DMS53 treated with DMSO at 0.1 percent for 48 hours (cell line): ENCODE measurements at regions not wholly inside any gene's neighbourhood (a gene's known extent, or its start where the extent isn't known, plus 50 kb on each side); places are given as distances from the start of the nearest gene placed in this dataset.
"Not testable (repeated sequence)": the region's sequence is repeated elsewhere in the genome, so short reads cannot be mapped to it uniquely, and the experiment has no call there.

ENCODE experiments used
- DNase-seq: peaks from one replicate; lab custom pipeline; 2025; ENCODE audit not compliant: unreplicated experiment; lab: John Stamatoyannopoulos, UW

DNA sequence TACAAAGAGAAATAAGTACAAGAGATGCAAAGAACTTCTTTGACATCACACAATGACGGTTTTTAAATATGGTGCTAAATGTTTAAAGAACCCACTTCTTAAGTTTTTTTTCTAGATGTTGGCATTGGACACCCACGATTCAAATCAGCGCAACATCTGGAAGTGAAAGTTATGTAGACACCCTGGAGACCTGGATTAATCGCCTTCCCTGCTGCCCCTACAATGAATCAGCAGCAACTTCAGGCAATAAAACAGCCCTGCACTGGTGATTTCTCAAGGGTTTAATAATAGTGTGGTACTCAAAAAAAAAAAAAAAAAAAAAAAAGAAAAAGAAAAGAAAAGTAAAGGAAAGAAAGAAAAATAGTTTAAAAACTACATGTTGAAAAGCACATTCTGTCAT lies 248.3 kb downstream of the NUF2 start:
- no peak for DNase-seq

DNA sequence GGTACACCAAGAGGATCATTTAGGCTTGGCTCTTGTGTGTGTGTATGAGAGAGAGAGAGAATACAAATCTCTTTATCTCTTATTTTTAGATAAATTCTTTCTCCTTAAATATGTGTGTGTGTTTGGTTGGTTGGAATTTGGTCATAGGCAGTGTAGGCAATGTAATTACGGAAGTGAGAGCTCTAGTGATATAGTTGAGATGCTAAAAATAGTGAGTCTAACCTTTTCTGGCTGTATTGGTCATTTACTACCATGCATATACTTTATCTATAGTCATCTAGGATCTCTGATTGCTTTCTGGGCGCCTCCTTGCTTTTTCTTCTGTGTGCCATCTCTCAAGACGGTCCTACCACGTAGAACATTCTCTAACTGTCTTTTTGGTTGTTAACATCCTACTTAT lies 250.2 kb downstream of the NUF2 start:
- no peak for DNase-seq

DNA sequence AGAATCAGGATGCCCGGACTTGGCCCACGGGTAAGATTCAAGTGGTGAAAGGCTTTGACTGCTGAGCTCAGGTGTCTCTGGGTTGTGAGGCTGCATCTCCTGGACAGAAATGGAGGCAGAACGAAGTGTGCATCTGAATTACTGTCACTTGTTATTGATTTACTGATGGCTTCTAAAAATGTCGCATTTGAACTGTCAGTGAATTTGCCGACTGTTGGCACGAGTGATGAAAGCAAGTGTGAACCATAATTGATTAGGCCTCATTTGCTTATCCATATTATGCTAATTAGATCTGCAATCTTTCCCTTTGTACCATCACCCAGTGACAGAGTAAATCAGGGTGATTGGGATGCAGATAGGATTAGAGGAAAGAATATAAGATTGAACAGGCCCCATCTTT lies 252.4 kb downstream of the NUF2 start:
- DNase-seq, result no peak

DNA sequence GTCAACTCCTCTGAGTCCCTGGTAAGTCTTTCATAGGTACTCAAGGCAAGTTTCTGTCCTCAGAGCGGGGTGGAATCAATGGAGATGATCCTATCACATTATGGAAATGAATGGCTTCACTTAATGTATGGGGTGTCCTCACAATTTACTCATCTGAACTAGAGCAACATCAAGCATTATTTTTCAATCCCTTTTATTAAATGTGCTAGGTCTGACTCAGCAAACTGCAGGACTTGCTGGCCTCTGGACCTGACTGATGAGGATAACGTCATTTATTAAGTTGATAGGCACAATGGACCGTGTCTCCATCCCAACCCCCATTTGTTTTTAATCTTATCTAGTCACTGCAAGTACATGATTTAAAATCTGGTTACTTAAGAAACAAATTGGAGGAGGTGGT lies 259.2 kb downstream of the NUF2 start:
- DNase-seq, result no peak

DNA sequence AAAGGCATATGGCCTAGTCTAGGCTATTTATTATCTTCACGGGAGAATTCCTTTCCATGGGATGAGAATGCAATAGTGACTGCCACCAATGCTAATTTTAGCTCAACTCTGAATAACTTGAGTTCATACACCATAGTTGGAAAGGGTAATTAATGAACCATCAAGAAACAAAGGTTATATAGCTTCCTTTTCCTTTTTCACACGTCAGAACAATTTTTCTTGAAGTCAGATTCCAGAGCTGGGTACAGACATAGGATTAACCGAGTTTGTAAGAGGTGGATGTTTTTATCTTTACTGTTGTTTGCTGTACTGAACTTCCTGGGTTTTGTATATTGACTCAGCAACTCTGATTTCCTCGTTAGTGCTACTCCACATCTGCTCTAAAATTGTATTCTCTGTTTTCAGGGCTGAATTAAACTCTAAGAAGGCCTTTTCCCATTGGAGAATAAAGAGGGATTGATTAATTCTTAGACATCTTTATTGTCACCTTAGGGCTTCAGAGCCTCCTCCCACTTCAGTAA lies 262.0 kb downstream of the NUF2 start:
- DNase-seq, result no peak

DNA sequence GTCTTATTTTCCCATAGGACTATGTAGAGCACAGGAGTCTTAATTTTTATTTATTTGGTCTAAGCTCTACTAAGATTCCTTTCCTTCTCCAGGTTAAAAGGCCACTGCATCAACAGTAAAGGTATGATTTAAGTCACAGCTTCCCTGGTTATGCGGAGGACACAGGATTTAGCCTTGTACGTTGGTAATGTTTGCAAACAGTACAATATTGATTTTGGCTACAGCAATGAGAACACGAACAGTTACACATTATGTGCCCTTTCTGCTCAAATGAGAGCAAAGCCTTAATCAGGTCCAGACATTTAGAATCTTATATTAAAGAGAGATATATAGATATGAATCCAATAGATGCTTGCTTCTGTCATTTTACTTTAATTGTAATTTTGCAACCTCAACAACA lies 264.0 kb downstream of the NUF2 start:
- no peak for DNase-seq

DNA sequence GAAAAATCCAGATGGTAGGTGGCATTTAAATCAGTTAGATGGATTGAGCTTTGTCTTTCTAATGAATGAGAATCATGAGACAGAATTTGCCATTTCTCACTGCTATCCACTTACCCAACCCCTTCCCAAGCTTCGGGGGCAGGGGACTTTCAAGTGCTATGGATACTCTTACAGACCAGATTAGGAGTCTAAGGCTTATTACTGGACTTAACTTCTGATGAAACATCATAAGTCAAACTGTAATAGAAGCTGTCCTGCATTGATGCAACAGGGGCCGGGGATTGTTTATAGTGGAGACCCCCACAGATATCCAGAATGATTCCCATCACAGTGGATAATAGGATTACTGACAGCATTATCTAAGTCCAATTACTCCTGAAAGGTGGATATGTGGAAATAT lies 267.0 kb downstream of the NUF2 start:
- DNase-seq, result no peak

DNA sequence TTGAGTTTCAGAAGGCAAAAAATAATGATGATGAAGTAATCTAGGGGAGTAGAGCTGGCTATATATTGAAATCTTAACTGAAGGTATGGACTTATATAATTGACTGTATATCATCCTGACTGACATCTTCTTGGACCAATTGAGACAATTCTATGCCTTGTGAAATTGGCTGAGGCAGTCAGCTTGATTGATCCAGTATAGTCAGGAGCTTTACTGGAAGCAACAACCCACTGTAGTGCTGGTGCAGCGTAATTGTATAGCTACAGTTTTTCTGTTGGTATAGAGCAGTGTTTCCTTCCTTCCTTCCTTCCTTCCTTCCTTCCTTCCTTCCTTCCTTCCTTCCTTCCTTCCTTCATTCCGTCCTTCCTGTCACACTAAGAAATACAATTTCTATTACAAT lies 268.0 kb downstream of the NUF2 start:
- no peak for DNase-seq

DNA sequence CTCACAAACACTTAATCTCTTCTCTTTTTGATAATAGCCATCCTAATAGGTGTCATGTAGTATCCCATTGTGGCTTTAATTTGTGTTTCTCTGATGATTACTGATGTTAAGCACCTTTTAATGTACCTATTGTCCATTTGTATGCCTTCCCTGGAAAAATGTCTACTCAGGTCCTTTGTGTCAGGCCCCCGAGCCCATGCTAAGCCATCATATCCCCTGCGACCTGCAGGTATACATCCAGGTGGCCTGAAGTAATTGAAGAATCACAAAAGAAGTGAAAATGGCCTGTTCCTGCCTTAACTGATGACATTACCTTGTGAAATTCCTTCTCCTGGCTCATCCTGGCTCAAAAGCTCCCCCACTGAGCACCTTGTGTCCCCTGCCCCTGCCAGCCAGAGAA lies 269.4 kb downstream of the NUF2 start:
- not testable (repeated sequence) for DNase-seq

DNA sequence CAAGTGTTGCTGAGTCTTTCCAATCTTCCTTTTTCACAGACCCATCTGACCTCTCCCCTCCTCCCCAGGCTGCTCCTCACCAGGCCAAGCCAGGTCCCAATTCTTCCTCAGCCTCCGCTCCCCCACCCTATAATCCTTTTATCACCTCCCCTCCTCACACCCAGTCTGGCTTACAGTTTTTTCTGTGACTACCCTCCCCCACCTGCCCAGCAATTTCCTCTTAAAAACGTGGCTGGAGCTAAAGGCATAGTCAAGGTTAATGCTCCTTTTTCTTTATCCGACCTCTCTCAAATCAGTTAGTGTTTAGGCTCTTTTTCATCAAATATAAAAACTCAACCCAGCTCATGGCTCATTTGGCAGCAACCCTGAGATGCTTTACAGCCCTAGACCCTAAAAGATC lies 270.9 kb downstream of the NUF2 start:
- DNase-seq, result not testable (repeated sequence)

DNA sequence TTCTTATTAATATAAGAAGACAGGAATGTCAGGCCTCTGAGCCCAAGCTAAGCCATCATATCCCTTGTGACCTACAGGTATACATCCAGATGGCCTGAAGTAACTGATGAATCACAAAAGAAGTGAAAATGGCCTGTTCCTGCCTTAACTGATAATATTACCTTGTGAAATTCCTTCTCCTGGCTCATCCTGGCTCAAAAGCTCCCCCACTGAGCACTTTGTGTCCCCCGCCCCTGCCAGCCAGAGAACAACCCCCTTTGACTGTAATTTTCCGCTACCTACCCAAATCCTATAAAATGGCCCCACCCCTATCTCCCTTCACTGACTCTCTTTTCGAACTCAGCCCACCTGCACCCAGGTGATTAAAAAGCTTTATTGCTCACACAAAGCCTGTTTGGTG lies 274.4 kb downstream of the NUF2 start:
- not testable (repeated sequence) for DNase-seq

DNA sequence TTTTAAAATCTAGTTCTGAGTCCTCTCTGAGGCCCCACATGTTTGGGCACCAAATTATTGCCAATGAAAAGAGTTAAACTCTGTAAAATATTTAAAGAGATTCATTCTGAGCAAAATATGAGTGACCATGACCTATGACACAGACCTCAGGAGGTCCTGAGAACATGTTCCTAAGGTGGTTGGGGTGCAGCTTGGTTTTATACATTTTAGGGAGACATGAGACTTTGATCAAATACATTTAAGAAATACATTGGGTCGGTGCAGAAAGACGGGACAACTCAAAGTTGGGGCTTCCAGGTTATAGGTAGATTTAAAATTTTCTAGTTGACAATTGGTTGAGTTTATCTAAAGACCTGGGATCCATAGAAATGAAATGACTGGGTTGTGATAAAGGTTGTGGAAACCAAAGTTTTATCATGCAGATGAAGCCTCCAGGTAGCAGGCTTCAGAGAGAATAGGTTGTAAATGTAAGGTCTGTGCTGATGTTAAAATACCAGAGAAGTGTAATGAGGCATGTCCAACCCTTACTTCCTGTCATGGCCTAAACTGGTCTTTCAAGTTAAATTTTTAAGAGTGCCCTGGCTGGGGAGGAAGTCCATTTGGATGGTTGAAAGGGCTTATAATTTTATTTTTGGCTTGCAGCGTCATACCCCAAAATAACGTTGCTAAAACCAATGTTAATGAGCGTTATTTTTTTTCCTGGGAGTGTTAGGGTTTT lies 274.9 kb downstream of the NUF2 start:
- DNase-seq, result peak; percentile 37

DNA sequence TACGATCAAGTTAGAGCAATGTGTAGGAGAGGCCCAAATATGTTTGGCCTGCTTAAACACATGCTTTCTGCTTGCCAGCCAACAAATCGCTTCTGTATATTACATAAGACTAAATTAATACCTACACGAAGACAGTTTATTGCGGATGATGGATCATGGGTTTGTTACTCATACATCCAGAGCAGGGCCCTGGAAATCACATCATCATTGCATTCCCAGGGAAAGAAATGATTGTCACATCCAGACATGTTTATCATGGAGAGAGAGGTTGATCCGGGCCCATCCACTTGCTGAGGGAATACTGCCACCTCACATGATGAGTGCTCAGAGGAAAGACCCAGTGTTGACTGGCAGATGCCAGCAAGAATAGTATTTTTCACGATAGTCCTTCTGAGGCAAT lies 282.6 kb downstream of the NUF2 start:
- DNase-seq, result no peak

DNA sequence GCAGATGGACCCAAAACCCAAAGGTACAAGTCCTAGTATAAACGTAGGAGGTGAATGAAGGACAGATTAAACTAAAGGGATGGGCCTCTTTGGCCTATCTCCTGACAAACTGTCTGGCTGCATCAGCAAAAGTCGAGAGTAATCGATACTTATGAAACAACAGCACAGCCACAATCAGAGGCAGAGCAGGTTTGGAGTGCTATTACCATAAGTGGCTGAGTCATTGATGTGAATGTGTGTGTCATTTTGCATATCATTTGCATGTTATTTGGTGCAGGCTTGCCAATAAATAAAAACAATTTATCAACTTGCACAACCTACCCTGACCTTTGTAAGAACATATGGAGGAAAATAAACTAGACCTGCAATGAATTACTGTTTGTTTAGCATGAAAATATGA lies 283.1 kb downstream of the NUF2 start:
- no peak for DNase-seq

DNA sequence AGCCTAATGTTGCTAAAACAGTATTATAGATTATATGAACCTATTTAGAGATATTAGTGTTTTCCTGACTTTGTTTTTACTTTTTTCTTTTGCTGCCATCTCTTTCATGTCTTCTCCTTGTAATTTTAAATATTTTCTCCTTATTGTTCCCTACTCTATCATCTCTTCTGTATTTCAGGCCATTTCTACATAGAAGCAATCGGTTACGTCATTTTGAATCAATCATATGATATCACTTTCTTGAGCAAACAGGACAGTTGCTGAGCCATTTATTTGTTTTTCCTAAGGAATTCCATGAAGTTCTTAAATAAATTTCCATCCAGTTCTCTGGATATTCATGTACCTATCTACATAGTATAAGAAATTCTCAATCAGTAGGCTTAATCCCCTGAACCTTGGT lies 287.2 kb downstream of the NUF2 start:
- no peak for DNase-seq

DNA sequence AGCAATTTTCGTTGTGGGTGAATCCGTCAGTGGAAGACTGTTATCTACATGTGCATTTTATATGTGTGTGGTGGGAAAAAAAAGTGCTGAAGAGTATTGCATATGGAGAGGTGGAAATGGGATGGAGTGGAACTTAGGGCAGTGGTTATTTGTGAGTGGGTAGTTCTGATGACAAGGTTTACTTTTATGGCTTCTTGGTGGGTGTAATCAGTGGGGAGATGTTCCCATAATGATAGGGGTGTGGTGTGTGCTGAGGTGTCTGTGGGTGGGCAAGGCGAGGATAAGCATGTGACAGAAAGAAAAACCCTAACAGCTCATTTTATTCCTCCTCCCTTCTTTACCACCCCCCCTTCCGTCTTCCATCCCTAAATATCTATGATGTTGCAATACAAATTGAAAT lies 288.1 kb downstream of the NUF2 start:
- DNase-seq, result no peak

DNA sequence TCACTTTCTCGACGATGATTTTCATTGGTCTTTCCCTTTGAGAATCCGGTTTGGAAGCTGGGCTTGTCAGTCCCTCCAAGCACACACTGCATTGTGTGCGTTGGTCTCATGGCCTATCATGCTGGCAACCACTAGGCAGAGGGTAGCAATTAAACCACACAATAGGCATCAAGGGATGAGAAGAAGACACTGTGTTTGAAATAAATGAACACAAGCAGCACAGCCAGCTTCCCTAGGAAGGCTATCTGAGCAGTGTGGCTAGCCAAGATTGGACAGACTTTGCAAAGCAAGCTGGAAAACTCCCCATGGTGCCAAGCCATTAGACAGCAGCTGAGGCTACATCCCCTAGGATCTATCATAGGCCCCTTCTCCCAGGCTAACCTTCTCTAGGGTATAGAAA lies 288.7 kb downstream of the NUF2 start:
- no peak for DNase-seq

DNA sequence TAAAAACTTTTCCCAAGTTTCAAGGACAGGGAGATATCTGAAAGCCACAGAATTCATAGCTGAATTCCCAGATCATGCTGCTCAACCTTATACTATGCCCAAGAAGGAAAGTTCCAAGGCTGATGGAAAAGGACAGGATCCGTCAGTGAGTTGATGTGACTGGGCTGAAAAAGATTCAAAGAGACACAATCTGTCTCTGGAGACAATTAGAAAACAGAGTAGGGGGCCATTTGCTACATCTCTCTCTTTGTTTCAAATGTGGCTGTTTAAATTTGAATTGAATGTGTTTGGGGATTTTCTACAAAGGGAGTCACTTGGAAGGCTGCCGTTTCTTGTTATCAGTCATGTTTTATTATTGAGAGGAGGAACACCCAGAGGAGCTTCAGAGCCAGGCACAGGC lies 292.6 kb downstream of the NUF2 start:
- no peak for DNase-seq

DNA sequence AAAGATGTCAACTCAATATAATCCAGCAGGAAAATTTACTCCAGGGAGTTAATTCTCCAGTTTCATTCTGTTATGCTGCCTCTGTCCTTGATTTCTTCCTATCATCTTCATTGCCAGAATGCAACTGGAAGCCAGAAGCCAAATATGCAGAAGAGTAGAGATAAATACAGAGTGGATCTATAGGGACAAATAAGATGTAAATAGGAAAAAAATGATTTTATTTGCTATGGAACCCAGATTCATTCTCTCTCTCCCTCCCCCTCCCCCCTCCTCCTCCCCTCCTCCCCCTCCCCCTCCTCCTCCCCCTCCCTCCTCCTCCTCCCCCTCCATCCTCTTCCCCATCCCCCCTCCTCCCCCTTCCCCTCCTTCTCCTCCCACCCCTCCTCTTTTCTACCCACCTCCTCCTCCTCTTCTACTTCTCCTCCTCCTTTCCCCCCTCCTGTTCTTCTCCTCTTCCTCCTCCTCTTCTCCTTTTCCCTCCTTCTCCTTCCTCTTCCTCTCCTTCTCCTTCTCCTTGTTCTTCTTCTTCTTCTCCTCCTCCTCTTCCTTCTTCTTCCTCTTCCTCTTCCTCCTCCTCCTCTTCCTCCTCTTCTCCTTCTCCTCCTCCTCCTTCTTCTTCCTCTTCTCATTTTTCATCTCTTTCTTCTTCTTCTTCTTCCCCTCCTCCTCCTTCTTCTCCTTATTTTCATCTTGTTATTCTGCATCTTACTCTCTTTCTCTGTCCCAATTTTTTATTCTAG lies 306.4 kb downstream of the NUF2 start:
- DNase-seq, result no peak

DNA sequence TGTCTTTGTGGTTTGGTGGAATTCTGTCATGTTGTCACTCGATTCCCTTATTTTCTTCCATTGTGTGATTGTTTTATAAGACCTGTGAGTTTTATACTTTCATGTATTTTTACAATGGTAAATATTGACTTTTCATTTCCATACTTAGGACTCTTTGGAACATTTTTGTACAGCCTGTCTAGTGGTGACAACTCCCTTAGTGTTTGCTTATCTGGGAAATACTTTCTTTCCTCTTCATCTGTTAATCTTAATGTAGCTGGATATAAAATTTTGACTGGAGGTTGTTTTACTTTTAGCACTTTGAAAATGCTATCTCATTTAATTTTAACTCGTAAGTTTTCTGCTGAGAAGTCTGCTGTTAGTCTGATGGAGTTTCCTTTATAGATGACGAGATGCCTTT lies 310.5 kb downstream of the NUF2 start:
- no peak for DNase-seq

DNA sequence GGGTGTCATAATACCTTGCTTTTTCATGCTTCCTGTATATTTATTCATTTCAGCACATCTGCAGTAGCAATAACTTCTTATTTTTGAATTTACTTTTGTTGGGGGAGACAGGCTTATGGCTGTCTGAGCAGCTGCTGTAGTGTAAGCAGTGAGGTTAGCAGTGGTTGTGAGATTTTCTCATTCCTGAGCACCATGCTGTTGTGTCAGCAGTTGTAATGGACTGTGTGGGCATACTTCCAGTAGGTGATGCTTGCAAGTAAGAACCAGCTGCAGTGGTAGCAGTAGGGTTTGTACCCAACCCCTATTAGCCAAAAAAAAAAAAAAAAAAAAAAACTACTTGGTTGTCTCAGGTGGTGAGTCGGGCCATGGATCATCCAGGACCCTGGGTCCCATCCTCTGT lies 311.6 kb downstream of the NUF2 start:
- no peak for DNase-seq

DNA sequence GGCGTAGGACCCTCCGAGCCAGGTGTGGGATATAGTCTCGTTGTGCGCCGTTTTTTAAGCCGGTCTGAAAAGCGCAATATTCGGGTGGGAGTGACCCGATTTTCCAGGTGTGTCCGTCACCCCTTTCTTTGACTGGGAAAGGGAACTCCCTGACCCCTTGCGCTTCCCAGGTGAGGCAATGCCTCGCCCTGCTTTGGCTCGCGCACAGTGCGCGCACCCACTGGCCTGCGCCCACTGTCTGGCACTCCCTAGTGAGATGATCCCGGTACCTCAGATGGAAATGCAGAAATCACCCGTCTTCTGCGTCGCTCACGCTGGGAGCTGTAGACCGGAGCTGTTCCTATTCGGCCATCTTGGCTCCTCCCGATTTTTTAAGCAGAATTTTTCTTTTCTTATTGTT lies 323.9 kb downstream of the NUF2 start:
- not testable (repeated sequence) for DNase-seq

DNA sequence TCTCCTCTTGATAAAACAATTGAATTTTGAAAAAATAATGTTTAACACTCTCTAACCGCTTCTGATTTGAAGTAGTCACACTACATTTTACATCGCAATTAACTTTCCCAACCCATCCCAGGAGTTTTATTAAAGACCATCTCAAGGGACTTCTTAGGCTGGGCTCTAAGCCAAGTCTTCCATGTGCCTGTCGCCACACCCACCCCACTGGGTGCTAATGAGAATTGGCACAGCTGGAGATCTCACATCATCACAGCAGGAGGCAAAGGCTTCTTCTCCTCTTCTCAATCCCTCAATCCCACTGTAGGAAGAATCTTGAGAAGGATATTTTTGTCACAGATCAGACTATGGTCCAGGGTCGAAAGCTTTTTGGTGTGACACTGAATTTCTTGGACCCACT lies 328.9 kb downstream of the NUF2 start:
- DNase-seq, result no peak
